IPS DF 4.7 (cell line): ENCODE measurements at regions not wholly inside any gene's neighbourhood (a gene's known extent, or its start where the extent isn't known, plus 50 kb on each side); places are given as distances from the start of the nearest gene placed in this dataset.
"Not testable (repeated sequence)": the region's sequence is repeated elsewhere in the genome, so short reads cannot be mapped to it uniquely, and the experiment has no call there.

Experiments used
- DNase-seq: peaks from one replicate; pipeline ENCODE4 v3.0.0-alpha.2; 2013; ENCODE audit warnings: low spot score; ENCODE audit errors: extremely low read depth

GRCh38 chr4:159910721-159911120, 807.8 kb downstream of the RAPGEF2 start:
- no peak for DNase-seq

GRCh38 chr4:159922119-159922518, 819.2 kb downstream of the RAPGEF2 start:
- DNase-seq = no peak

- DNase-seq = no peak
Observed at GRCh38 chr4:159925770-159926169, 822.9 kb downstream of the RAPGEF2 start.

GRCh38 chr4:159926871-159927270, 824.0 kb downstream of the RAPGEF2 start:
- DNase-seq = no peak

- DNase-seq = no peak
Observed at GRCh38 chr4:159927781-159928180, 824.9 kb downstream of the RAPGEF2 start.

GRCh38 chr4:159934602-159935001, 831.7 kb downstream of the RAPGEF2 start:
- DNase-seq = not testable (repeated sequence)

- no peak for DNase-seq
Observed at GRCh38 chr4:159937595-159937994, 834.7 kb downstream of the RAPGEF2 start.

- not testable (repeated sequence) for DNase-seq
Observed at GRCh38 chr4:159939681-159940080, 836.8 kb downstream of the RAPGEF2 start.

GRCh38 chr4:159941076-159941475, 838.2 kb downstream of the RAPGEF2 start:
- no peak for DNase-seq

GRCh38 chr4:159944477-159944876, 841.6 kb downstream of the RAPGEF2 start:
- no peak for DNase-seq

GRCh38 chr4:159946983-159947615, 844.2 kb downstream of the RAPGEF2 start:
- DNase-seq = peak; percentile 74

- no peak for DNase-seq
Observed at GRCh38 chr4:159950707-159951106, 847.8 kb downstream of the RAPGEF2 start.

- no peak for DNase-seq
Observed at GRCh38 chr4:159966746-159967145, 863.9 kb downstream of the RAPGEF2 start.

GRCh38 chr4:159976871-159977482, 874.1 kb downstream of the RAPGEF2 start:
- not testable (repeated sequence) for DNase-seq

- no peak for DNase-seq
Observed at GRCh38 chr4:159977907-159978617, 875.2 kb downstream of the RAPGEF2 start.

GRCh38 chr4:159979351-159979750, 876.5 kb downstream of the RAPGEF2 start:
- no peak for DNase-seq

- DNase-seq = no peak
Observed at GRCh38 chr4:159979953-159980352, 877.1 kb downstream of the RAPGEF2 start.

- DNase-seq = no peak
Observed at GRCh38 chr4:159980826-159981468, 878.1 kb downstream of the RAPGEF2 start.

- DNase-seq = no peak
Observed at GRCh38 chr4:159981469-159981856, 878.6 kb downstream of the RAPGEF2 start.

- no peak for DNase-seq
Observed at GRCh38 chr4:159983082-159983481, 880.2 kb downstream of the RAPGEF2 start.

- no peak for DNase-seq
Observed at GRCh38 chr4:160009656-160010493, 907.0 kb downstream of the RAPGEF2 start.
